ENCODE measurements at regions not wholly inside any gene's neighbourhood (a gene's known extent, or its start where the extent isn't known, plus 50 kb on each side); places are given as distances from the start of the nearest gene placed in this dataset.

- TF ChIP-seq ELK1 (IDR thresholded peaks at IDR 0.05; ENCODE audit: low read depth, low read length) (no peak), POLR2AphosphoS5 (IDR thresholded peaks at IDR 0.05; ENCODE audit: low read length) (no peak), CTCF (IDR thresholded peaks at IDR 0.05 in 2 of 3, conservative IDR thresholded peaks at IDR 0.05 in 1 of 3; ENCODE audit: control insufficient read depth in 2 of 3, extremely low read depth in 1 of 3, insufficient read depth in 1 of 3, low read depth in 3 of 3, low read length in 3 of 3) (no peak), POLR2A (IDR thresholded peaks at IDR 0.05; ENCODE audit: low read depth, low read length) (no peak)
Observed at GRCh38 chrX:107562482-107562881, 65.8 kb upstream of the PRPS1 start.
